Loucy (cell line): ENCODE measurements at regions not wholly inside any gene's neighbourhood (a gene's known extent, or its start where the extent isn't known, plus 50 kb on each side); places are given as distances from the start of the nearest gene placed in this dataset.

Experiments
- H2AFZ ChIP-seq: fragments of 200-600 bp; sonication (generic); 2 replicates; pipeline ENCODE4 v1.6.0; 2016; ENCODE audit warnings: antibody characterized with exemption, mild to moderate bottlenecking, low read length, moderate library complexity
- H3F3A ChIP-seq: fragments of 200-600 bp; 2 replicates; pipeline ENCODE4 v1.6.0; 2016; ENCODE audit warnings: antibody characterized with exemption, low read depth, mild to moderate bottlenecking
- H3K27me3 ChIP-seq: fragments of 200-600 bp; sonication (generic); 2 replicates; pipeline ENCODE4 v1.6.1; 2014; ENCODE audit warnings: low read length, mild to moderate bottlenecking; ENCODE audit not compliant: insufficient read depth, poor library complexity, severe bottlenecking
- H3K36me3 ChIP-seq: fragments of 200-600 bp; sonication (generic); 2 replicates; pipeline ENCODE4 v1.6.1; 2016; ENCODE audit warnings: low read length; ENCODE audit not compliant: insufficient read depth
- H3K4me1 ChIP-seq: fragments of 200-600 bp; sonication (generic); 2 replicates; pipeline ENCODE4 v1.5.1; 2014; ENCODE audit warnings: low read length, mild to moderate bottlenecking; ENCODE audit not compliant: insufficient read depth, poor library complexity, severe bottlenecking
- H3K4me2 ChIP-seq: fragments of 200-600 bp; sonication (generic); 2 replicates; pipeline ENCODE4 v1.6.0; 2014; ENCODE audit warnings: antibody characterized with exemption, low read length, low read depth, mild to moderate bottlenecking; ENCODE audit not compliant: poor library complexity, severe bottlenecking
- H3K4me3 ChIP-seq: fragments of 200-600 bp; sonication (generic); 2 replicates; pipeline ENCODE4 v1.5.1; 2014; ENCODE audit warnings: low read length, mild to moderate bottlenecking, mixed read lengths; ENCODE audit not compliant: poor library complexity, severe bottlenecking
- H3K79me2 ChIP-seq: fragments of 200-600 bp; sonication (generic); 2 replicates; pipeline ENCODE4 v1.6.1; 2014; ENCODE audit warnings: low read length; ENCODE audit not compliant: insufficient read depth
- H3K9ac ChIP-seq: fragments of 200-600 bp; sonication (generic); 2 replicates; pipeline ENCODE4 v1.6.0; 2014; ENCODE audit warnings: mild to moderate bottlenecking, low read depth, low read length, moderate library complexity; ENCODE audit not compliant: poor library complexity, severe bottlenecking
- H3K9me2 ChIP-seq: fragments of 200-600 bp; sonication (generic); replicated peaks from 2 replicates; pipeline ENCODE4 v1.6.1; 2016; ENCODE audit warnings: low read depth, low read length, mixed read lengths
- H3K9me3 ChIP-seq: fragments of 200-600 bp; sonication (generic); 2 replicates; pipeline ENCODE4 v1.6.1; 2014; ENCODE audit warnings: mild to moderate bottlenecking, antibody characterized with exemption, low read length, low read depth; ENCODE audit not compliant: insufficient read depth
- H4K20me1 ChIP-seq: fragments of 200-600 bp; sonication (generic); 2 replicates; pipeline ENCODE4 v1.6.0; 2014; ENCODE audit warnings: antibody characterized with exemption, low read length, mild to moderate bottlenecking; ENCODE audit not compliant: insufficient read depth, poor library complexity, severe bottlenecking
- CTCF ChIP-seq: fragments of 200-600 bp; sonication (generic); conservative IDR thresholded peaks from 2 replicates; pipeline ENCODE4 v1.5.1; 2014; ENCODE audit warnings: mild to moderate bottlenecking, antibody characterized with exemption, low read length
- EZH2phosphoT487 ChIP-seq: fragments of 200-600 bp; IDR thresholded peaks from 2 replicates; pipeline ENCODE4 v1.6.1; 2018; ENCODE audit warnings: antibody characterized with exemption, mild to moderate bottlenecking, moderate library complexity, borderline replicate concordance

GRCh38 chrX:578531-578930 lies 52.1 kb upstream of the SHOX start:
- no peaks in the 10 kb centered on the region for H3F3A ChIP-seq
- no peaks in the 10 kb centered on the region for H3K4me1 ChIP-seq
- H3K4me3 ChIP-seq, result no peak overlapping the region
- no peaks in the 10 kb centered on the region for H3K9me2 ChIP-seq
- TF ChIP-seq EZH2phosphoT487 (no peak), CTCF (no peak)
- H4K20me1 ChIP-seq, result no peaks in the 10 kb centered on the region
- H3K4me2 ChIP-seq, result no peak overlapping the region
- no peaks in the 10 kb centered on the region for H3K79me2 ChIP-seq
- no peaks in the 10 kb centered on the region for H3K36me3 ChIP-seq
- H2AFZ ChIP-seq, result no peak overlapping the region
- H3K27me3 ChIP-seq, result no peaks in the 10 kb centered on the region
- no peak overlapping the region for H3K9ac ChIP-seq
- H3K9me3 ChIP-seq, result no peaks in the 10 kb centered on the region

- Histone ChIP-seq H3F3A (no peaks in the 10 kb centered on the region), H3K36me3 (no peaks in the 10 kb centered on the region), H3K9me3 (no peaks in the 10 kb centered on the region), H3K4me2 (no peak overlapping the region), H3K27me3 (no peaks in the 10 kb centered on the region), H3K9ac (no peak overlapping the region), H3K4me3 (no peak overlapping the region), H3K4me1 (no peaks in the 10 kb centered on the region), H2AFZ (no peak overlapping the region), H3K9me2 (no peaks in the 10 kb centered on the region), H4K20me1 (no peaks in the 10 kb centered on the region), H3K79me2 (no peaks in the 10 kb centered on the region)
- TF ChIP-seq CTCF, result no peak
- no peak for TF ChIP-seq EZH2phosphoT487
Measured at GRCh38 chrX:580030-580429, 50.6 kb upstream of the SHOX start.
